ENCODE measurements at regions not wholly inside any gene's neighbourhood (a gene's known extent, or its start where the extent isn't known, plus 50 kb on each side); places are given as distances from the start of the nearest gene placed in this dataset.

GRCh38 chr2:65553504-65554074 is 121.2 kb upstream of the SPRED2 start:
- TF ChIP-seq CTCF (IDR thresholded peaks at IDR 0.05), result no peak
- Histone ChIP-seq H3K27ac (no peak overlapping the region), H3K4me3 (no peak overlapping the region)
- no peak for DNase-seq (ENCODE audit: low spot score)

- DNase-seq (ENCODE audit: low spot score), result no peak
- H3K4me3 ChIP-seq, result no peak overlapping the region
- H3K27ac ChIP-seq, result no peak overlapping the region
- no peak for TF ChIP-seq CTCF (IDR thresholded peaks at IDR 0.05)
Measured at GRCh38 chr2:65551528-65551927, 119.1 kb upstream of the SPRED2 start.

- DNase-seq (ENCODE audit: low spot score), result no peak
- TF ChIP-seq CTCF (IDR thresholded peaks at IDR 0.05), result no peak
- Histone ChIP-seq H3K4me3 (no peak overlapping the region), H3K27ac (no peak overlapping the region)
Measured at GRCh38 chr2:65550246-65550645, 117.8 kb upstream of the SPRED2 start.

- Histone ChIP-seq H3K27ac (no peak overlapping the region), H3K4me3 (no peak overlapping the region)
- no peak for TF ChIP-seq CTCF (IDR thresholded peaks at IDR 0.05)
- DNase-seq (ENCODE audit: low spot score), result no peak
Measured at GRCh38 chr2:65549631-65550030, 117.2 kb upstream of the SPRED2 start.

GRCh38 chr2:65549257-65549627 is 116.8 kb upstream of the SPRED2 start:
- Histone ChIP-seq H3K4me3 (no peak overlapping the region), H3K27ac (no peak overlapping the region)
- no peak for DNase-seq (ENCODE audit: low spot score)
- TF ChIP-seq CTCF (IDR thresholded peaks at IDR 0.05), result no peak

- Histone ChIP-seq H3K27ac (no peak overlapping the region), H3K4me3 (no peak overlapping the region)
- TF ChIP-seq CTCF (IDR thresholded peaks at IDR 0.05), result no peak
- DNase-seq (ENCODE audit: low spot score), result no peak
Measured at GRCh38 chr2:65548576-65549256, 116.3 kb upstream of the SPRED2 start.

GRCh38 chr2:65548064-65548463 is 115.7 kb upstream of the SPRED2 start:
- Histone ChIP-seq H3K4me3 (no peak overlapping the region), H3K27ac (no peak overlapping the region)
- no peak for DNase-seq (ENCODE audit: low spot score)
- no peak for TF ChIP-seq CTCF (IDR thresholded peaks at IDR 0.05)

Data from coronary artery (tissue), 2 donors.